ENCODE measurements at regions not wholly inside any gene's neighbourhood (a gene's known extent, or its start where the extent isn't known, plus 50 kb on each side); places are given as distances from the start of the nearest gene placed in this dataset.

GRCh38 chr2:126981476-126981875, 82.8 kb downstream of the TEX51 start:
- TF ChIP-seq, protein P1, sequence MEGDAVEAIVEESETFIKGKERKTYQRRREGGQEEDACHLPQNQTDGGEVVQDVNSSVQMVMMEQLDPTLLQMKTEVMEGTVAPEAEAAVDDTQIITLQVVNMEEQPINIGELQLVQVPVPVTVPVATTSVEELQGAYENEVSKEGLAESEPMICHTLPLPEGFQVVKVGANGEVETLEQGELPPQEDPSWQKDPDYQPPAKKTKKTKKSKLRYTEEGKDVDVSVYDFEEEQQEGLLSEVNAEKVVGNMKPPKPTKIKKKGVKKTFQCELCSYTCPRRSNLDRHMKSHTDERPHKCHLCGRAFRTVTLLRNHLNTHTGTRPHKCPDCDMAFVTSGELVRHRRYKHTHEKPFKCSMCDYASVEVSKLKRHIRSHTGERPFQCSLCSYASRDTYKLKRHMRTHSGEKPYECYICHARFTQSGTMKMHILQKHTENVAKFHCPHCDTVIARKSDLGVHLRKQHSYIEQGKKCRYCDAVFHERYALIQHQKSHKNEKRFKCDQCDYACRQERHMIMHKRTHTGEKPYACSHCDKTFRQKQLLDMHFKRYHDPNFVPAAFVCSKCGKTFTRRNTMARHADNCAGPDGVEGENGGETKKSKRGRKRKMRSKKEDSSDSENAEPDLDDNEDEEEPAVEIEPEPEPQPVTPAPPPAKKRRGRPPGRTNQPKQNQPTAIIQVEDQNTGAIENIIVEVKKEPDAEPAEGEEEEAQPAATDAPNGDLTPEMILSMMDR (IDR thresholded peaks at IDR 0.05), result no peak
- no peak for TF ChIP-seq POLR2A (IDR thresholded peaks at IDR 0.05)

Data from uterus (tissue), 2 donors.